K562 (cell line): ENCODE measurements at regions not wholly inside any gene's neighbourhood (a gene's known extent, or its start where the extent isn't known, plus 50 kb on each side); places are given as distances from the start of the nearest gene placed in this dataset.

Experiments used
- ATAC-seq: fragments of 200-7000 bp; cut with Tn5 transposase; 3 replicates; pipeline ENCODE4 v1.9.1; 2020; ENCODE audit warnings: moderate library complexity
- BruUV-seq: library from RNA; stranded (reverse); fragments of 400-500 nt; replicated peaks from 2 replicates; lab custom pipeline; 2021; lab: Mats Ljungman, UMichigan
- CTCF ChIA-PET: fragments of 300-600 bp; formaldehyde crosslinking; extraction: SDS; loops from one replicate; lab custom pipeline; 2021; ENCODE audit warnings: low intra/inter-chr PET ratio; lab: Yijun Ruan, JAX
- POLR2A ChIA-PET: fragments of 300-600, 350-650 bp; sonication (Branson Sonifier 250); formaldehyde crosslinking; extraction: SDS; loops from one replicate; lab custom pipeline; 2021; ENCODE audit warnings: antibody characterized with exemption, inconsistent platforms; lab: Yijun Ruan, JAX
- DNase-seq, 4 experiments: peaks; one replicate each; pipeline versions ENCODE4 v3.0.0 to v3.0.0-alpha.2; 2011 to 2018; ENCODE audit warnings: low spot score in 3 of 4, mixed read lengths in 3 of 4; ENCODE audit errors: extremely low read depth in 1 of 4
- FAIRE-seq: peaks from 2 replicates; lab custom pipeline; 2011; peaks lifted over from hg19 to GRCh38; lab: Jason Lieb, UNC
- H2AFZ ChIP-seq: 2 replicates; pipeline ENCODE4 v1.6.0; 2011; ENCODE audit warnings: low read depth, low read length, control low read depth, inconsistent platforms
- H3K27ac ChIP-seq: fragments of 200-600 bp; 3 replicates; pipeline ENCODE4 v1.8.0; 2011; ENCODE audit warnings: low read depth, mild to moderate bottlenecking, control low read depth, inconsistent platforms, low read length, moderate library complexity, mixed read lengths; ENCODE audit errors: extremely low read depth
- H3K27me3 ChIP-seq, 2 experiments: fragments of 300-600 bp in 1 of 2; 2 replicates in 1 of 2; 3 replicates in 1 of 2; pipeline versions ENCODE4 v1.6.0 to v1.8.0; 2011; ENCODE audit warnings: inconsistent platforms in 2 of 2, low read length in 2 of 2, mild to moderate bottlenecking in 1 of 2, mixed read lengths in 1 of 2, moderate library complexity in 1 of 2; ENCODE audit not compliant: control insufficient read depth in 2 of 2, insufficient read depth in 2 of 2
- H3K36me3 ChIP-seq: fragments of 300-600 bp; 3 replicates; pipeline ENCODE4 v1.8.0; 2011; ENCODE audit warnings: mild to moderate bottlenecking, low read length, inconsistent platforms; ENCODE audit not compliant: control insufficient read depth, insufficient read depth
- H3K4me1 ChIP-seq, 2 experiments: fragments of 200-600 bp in 1 of 2; replicated peaks in 1 of 2; 2 replicates in 1 of 2; 3 replicates in 1 of 2; pipeline versions ENCODE4 v1.5.1 to v1.8.0; 2011; ENCODE audit warnings: inconsistent platforms in 2 of 2, low read length in 2 of 2, mild to moderate bottlenecking in 1 of 2, mixed read lengths in 1 of 2, moderate library complexity in 1 of 2; ENCODE audit not compliant: control insufficient read depth in 2 of 2, insufficient read depth in 2 of 2
- H3K4me2 ChIP-seq: 2 replicates; pipeline ENCODE4 v1.6.1; 2011; ENCODE audit warnings: low read length, control low read depth, inconsistent platforms, mixed read lengths; ENCODE audit not compliant: insufficient read depth
- H3K4me3 ChIP-seq: fragments of 200-600 bp; sonication (generic), shearing (Covaris generic); 2 replicates; pipeline ENCODE4 v1.5.1; 2016; ENCODE audit warnings: control low read depth, inconsistent platforms
- H3K79me2 ChIP-seq: fragments of 200-600 bp; 3 replicates; pipeline ENCODE4 v1.8.0; 2011; ENCODE audit warnings: low read length, inconsistent platforms; ENCODE audit not compliant: control insufficient read depth, insufficient read depth
- H3K9ac ChIP-seq, 2 experiments: 2 replicates each; pipeline versions ENCODE4 v1.6.0 to v1.6.1; 2011; ENCODE audit warnings: low read depth in 2 of 2, low read length in 2 of 2, control low read depth in 1 of 2, inconsistent platforms in 1 of 2, mild to moderate bottlenecking in 1 of 2, mixed read lengths in 1 of 2; ENCODE audit not compliant: insufficient read depth in 1 of 2
- H3K9me1 ChIP-seq: one replicate; pipeline ENCODE4 v1.6.0; 2011; ENCODE audit warnings: inconsistent platforms, mild to moderate bottlenecking, low read length, moderate library complexity; ENCODE audit not compliant: control insufficient read depth, insufficient read depth
- H3K9me3 ChIP-seq: replicated peaks from 2 replicates; pipeline ENCODE4 v1.5.1; 2011; ENCODE audit warnings: low read depth, low read length, inconsistent platforms; ENCODE audit not compliant: control insufficient read depth, insufficient read depth
- H4K20me1 ChIP-seq: replicated peaks from 2 replicates; pipeline ENCODE4 v1.6.1; 2011; ENCODE audit warnings: low read length, inconsistent platforms, mixed read lengths; ENCODE audit not compliant: control insufficient read depth, insufficient read depth
- BDP1 ChIP-seq: IDR thresholded peaks from 3 replicates; pipeline ENCODE4 v1.6.1; 2011; ENCODE audit not compliant: insufficient read length, insufficient read depth
- BHLHE40 ChIP-seq: IDR thresholded peaks from 2 replicates; pipeline ENCODE4 v1.6.1; 2011; ENCODE audit warnings: low read length, improper control_type of control experiment
- BRF2 ChIP-seq: IDR thresholded peaks from 3 replicates; pipeline ENCODE4 v1.6.1; 2011; ENCODE audit warnings: borderline replicate concordance, mild to moderate bottlenecking; ENCODE audit not compliant: insufficient read length, insufficient read depth
- FOXA3 ChIP-seq, 2 experiments: fragments of 450-650 bp in 1 of 2; sonication (generic) in 1 of 2; formaldehyde crosslinking; IDR thresholded peaks in 1 of 2; conservative IDR thresholded peaks in 1 of 2; 2 replicates each; pipeline versions ENCODE4 v1.4.0 to v1.8.0; 2020 to 2022; ENCODE audit warnings: mild to moderate bottlenecking in 2 of 2, missing genetic modification reagents in 1 of 2
- FOXK2 ChIP-seq, 2 experiments: fragments of 450-650 bp; IDR thresholded peaks in 1 of 2; conservative IDR thresholded peaks in 1 of 2; 2 replicates each; pipeline ENCODE4 v1.6.1; 2016; ENCODE audit warnings: low read depth in 2 of 2, mild to moderate bottlenecking in 1 of 2
- HDAC8 ChIP-seq: fragments of 450-650 bp; IDR thresholded peaks from 2 replicates; pipeline ENCODE4 v1.6.1; 2016; ENCODE audit warnings: mild to moderate bottlenecking, missing genetic modification characterization, moderate library complexity, missing compliant biosample characterization
- HSF4 ChIP-seq: fragments of 250-450 bp; sonication (Bioruptor Pico); IDR thresholded peaks from 2 replicates; pipeline ENCODE4 v2.1.2; 2022; ENCODE audit warnings: mild to moderate bottlenecking, moderate library complexity, borderline replicate concordance
- KAT7 ChIP-seq: sonication (generic); formaldehyde crosslinking; IDR thresholded peaks from 2 replicates; pipeline ENCODE4 v1.8.0; 2022; ENCODE audit warnings: missing genetic modification reagents, mild to moderate bottlenecking, borderline replicate concordance
- KLF1 ChIP-seq: fragments of 450-650 bp; IDR thresholded peaks from 2 replicates; pipeline ENCODE4 v1.6.1; 2016; ENCODE audit warnings: missing genetic modification characterization, missing compliant biosample characterization
- LEF1 ChIP-seq: fragments of 450-650 bp; IDR thresholded peaks from 2 replicates; pipeline ENCODE4 v1.6.1; 2016; ENCODE audit warnings: mild to moderate bottlenecking
- MTA2 ChIP-seq: fragments of 450-650 bp; IDR thresholded peaks from 2 replicates; pipeline ENCODE4 v1.6.1; 2016; ENCODE audit warnings: low read depth
- NFATC3 ChIP-seq: fragments of 450-650 bp; IDR thresholded peaks from 2 replicates; pipeline ENCODE4 v1.6.1; 2017; ENCODE audit warnings: mild to moderate bottlenecking
- PHB ChIP-seq: fragments of 250-450 bp; sonication (Bioruptor Pico); IDR thresholded peaks from 2 replicates; pipeline ENCODE4 v1.5.0; 2021
- SP1 ChIP-seq: sonication (generic); formaldehyde crosslinking; IDR thresholded peaks from 2 replicates; pipeline ENCODE4 v1.8.1; 2022; ENCODE audit warnings: mild to moderate bottlenecking, missing genetic modification reagents
- YBX1 ChIP-seq: fragments of 450-650 bp; IDR thresholded peaks from 2 replicates; pipeline ENCODE4 v1.7.1; 2016; ENCODE audit warnings: mild to moderate bottlenecking
- ZSCAN29 ChIP-seq: fragments of 450-650 bp; IDR thresholded peaks from 2 replicates; pipeline ENCODE4 v1.6.1; 2017
- ZSCAN32 ChIP-seq: fragments of 450-650 bp; formaldehyde crosslinking; IDR thresholded peaks from 2 replicates; pipeline ENCODE4 v1.4.0; 2020; ENCODE audit warnings: mild to moderate bottlenecking, moderate library complexity
- WGBS: fragments of 100-300 bp; shearing (Covaris generic); methylation state at CpG from one replicate; pipeline ENCODE4 v1.1.6; 2016; ENCODE audit warnings: low coverage, mixed read lengths; ENCODE audit not compliant: insufficient coverage; ENCODE audit errors: missing lambda C conversion rate; 5-methylcytosine and 5-hydroxymethylcytosine counted together
- in situ Hi-C: fragments of 300-500 bp; cut with MboI; formaldehyde crosslinking; loops from 4 replicates; pipeline ENCODE4 v1.15.0; 2018; ENCODE audit warnings: inconsistent platforms, mixed read lengths
- intact Hi-C: fragments of 100-400 bp; cut with micrococcal nuclease; formaldehyde crosslinking; loops from 2 replicates; pipeline ENCODE4 v1.14.2; 2022
- TF ChIP-seq, protein P1 (sequence below): sonication (generic); formaldehyde crosslinking; IDR thresholded peaks from 2 replicates; pipeline ENCODE4 v1.9.0; 2022; ENCODE audit warnings: mild to moderate bottlenecking, missing genetic modification reagents

DNA sequence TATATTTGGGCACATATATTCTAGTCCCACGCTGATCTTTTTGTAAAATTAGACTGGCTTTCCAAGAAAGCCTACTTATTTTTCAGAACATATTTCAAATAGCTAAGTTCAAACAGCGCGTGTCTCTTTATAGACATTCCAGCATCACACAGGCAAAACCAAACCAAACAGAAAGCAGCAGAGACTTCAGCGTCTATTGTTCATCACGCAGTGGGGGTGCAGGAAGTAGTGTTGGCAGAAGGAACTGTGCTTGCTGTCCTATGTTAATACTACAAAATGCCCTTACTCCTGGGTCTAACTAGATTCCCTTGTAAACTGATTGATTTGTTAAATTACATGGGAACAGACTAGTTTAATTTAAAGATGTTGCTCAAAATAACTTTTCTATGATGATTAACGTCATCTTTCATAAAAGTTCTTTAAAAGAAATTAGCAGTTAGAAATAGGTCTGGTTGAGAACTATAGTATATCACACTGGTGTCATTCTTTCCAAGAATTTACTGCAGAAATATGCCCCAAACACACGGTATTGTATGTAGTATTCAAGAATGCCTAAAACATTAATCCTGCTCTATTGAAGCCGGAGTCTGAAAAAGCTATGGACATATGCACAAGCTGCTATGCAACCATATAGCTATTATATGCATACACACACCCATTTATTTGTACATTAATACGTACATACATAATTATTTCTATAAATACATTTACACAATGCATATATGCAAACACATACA, 436.3 kb downstream of the CBLN2 start:
- Histone ChIP-seq H4K20me1 (no peaks in the 10 kb centered on the region), H3K4me2 (no peak overlapping the region), H3K4me1 (no peaks in the 10 kb centered on the region), H3K9me1 (no peaks in the 10 kb centered on the region), H3K36me3 (no peaks in the 10 kb centered on the region), H3K27me3 (no peaks in the 10 kb centered on the region), H3K9ac (no peak overlapping the region), H3K79me2 (no peaks in the 10 kb centered on the region), H3K27ac (no peak overlapping the region), H2AFZ (no peak overlapping the region), H3K9me3 (no peaks in the 10 kb centered on the region), H3K4me3 (no peak overlapping the region)
- no TSS peak for BruUV-seq
- WGBS, result 2% methylated on average over 8 of the region's 9 CpGs
- ChIA-PET POLR2A (no interaction called here), CTCF (interaction anchor here (0.6 kb wide), 1 partner anchor 474 kb away, joined by 3 read pairs; no protein-coding TSS in a partner anchor)
- TF ChIP-seq, protein P1, sequence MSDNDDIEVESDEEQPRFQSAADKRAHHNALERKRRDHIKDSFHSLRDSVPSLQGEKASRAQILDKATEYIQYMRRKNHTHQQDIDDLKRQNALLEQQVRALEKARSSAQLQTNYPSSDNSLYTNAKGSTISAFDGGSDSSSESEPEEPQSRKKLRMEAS, result no peak
- no peak for TF ChIP-seq BRF2
- no peak for TF ChIP-seq SP1 (CRISPR knock-in tag)
- no peak for TF ChIP-seq FOXK2 (conservative IDR thresholded peaks at IDR 0.05 in 1 of 2, IDR thresholded peaks at IDR 0.05 in 1 of 2; ENCODE audit: low read depth in 2 of 2)
- no peak for TF ChIP-seq ZSCAN32 (CRISPR knock-in tag)
- TF ChIP-seq KLF1 (tag), result no peak
- TF ChIP-seq HSF4 (CRISPR knock-in tag), result no peak
- no peak for TF ChIP-seq BHLHE40
- no peak for TF ChIP-seq NFATC3
- TF ChIP-seq YBX1, result no peak
- no peak for TF ChIP-seq ZSCAN29
- TF ChIP-seq KAT7 (CRISPR knock-in tag), result no peak
- TF ChIP-seq LEF1, result no peak
- no peak for TF ChIP-seq PHB (CRISPR knock-in tag)
- TF ChIP-seq BDP1, result no peak
- TF ChIP-seq FOXA3 (CRISPR knock-in tag; conservative IDR thresholded peaks at IDR 0.05 in 1 of 2, IDR thresholded peaks at IDR 0.05 in 1 of 2), result no peak
- TF ChIP-seq MTA2, result no peak
- no peak for TF ChIP-seq HDAC8
- ATAC-seq (no peak), FAIRE-seq (no peak), DNase-seq (no peak)
- in situ Hi-C loops, result no loop called here
- intact Hi-C loops, result no loop called here
